Pulmonary artery endothelial cell (primary cell): ENCODE measurements at regions not wholly inside any gene's neighbourhood (a gene's known extent, or its start where the extent isn't known, plus 50 kb on each side); places are given as distances from the start of the nearest gene placed in this dataset.

ENCODE experiments used
- DNase-seq: peaks from one replicate; pipeline ENCODE4 v3.0.0-alpha.2; 2011; ENCODE audit warnings: low read depth, low spot score

GRCh38 chr2:37543999-37544557 is 127.4 kb downstream of the CDC42EP3 start:
- no peak for DNase-seq

GRCh38 chr2:37544591-37545031 is 126.8 kb downstream of the CDC42EP3 start:
- DNase-seq, result no peak

GRCh38 chr2:37549598-37549997 is 121.8 kb downstream of the CDC42EP3 start:
- DNase-seq, result no peak

GRCh38 chr2:37550190-37550589 is 121.3 kb downstream of the CDC42EP3 start:
- DNase-seq, result no peak

- DNase-seq, result no peak
Measured at GRCh38 chr2:37551783-37552182, 119.7 kb downstream of the CDC42EP3 start.

GRCh38 chr2:37552339-37552738 is 119.1 kb downstream of the CDC42EP3 start:
- DNase-seq, result no peak

- no peak for DNase-seq
Measured at GRCh38 chr2:37553411-37554154, 117.9 kb downstream of the CDC42EP3 start.

GRCh38 chr2:37554155-37554510 is 117.3 kb downstream of the CDC42EP3 start:
- no peak for DNase-seq

GRCh38 chr2:37554687-37555086 is 116.8 kb downstream of the CDC42EP3 start:
- no peak for DNase-seq

- DNase-seq, result no peak
Measured at GRCh38 chr2:37555457-37555856, 116.0 kb downstream of the CDC42EP3 start.

- no peak for DNase-seq
Measured at GRCh38 chr2:37556256-37556655, 115.2 kb downstream of the CDC42EP3 start.

- no peak for DNase-seq
Measured at GRCh38 chr2:37558623-37559022, 112.8 kb downstream of the CDC42EP3 start.

- DNase-seq, result no peak
Measured at GRCh38 chr2:37560241-37560848, 111.1 kb downstream of the CDC42EP3 start.

- DNase-seq, result no peak
Measured at GRCh38 chr2:37560863-37561614, 110.4 kb downstream of the CDC42EP3 start.

GRCh38 chr2:37561615-37562569 is 109.5 kb downstream of the CDC42EP3 start:
- DNase-seq, result peak; percentile 85

- DNase-seq, result no peak
Measured at GRCh38 chr2:37563375-37564015, 107.9 kb downstream of the CDC42EP3 start.

- no peak for DNase-seq
Measured at GRCh38 chr2:37564356-37564755, 107.1 kb downstream of the CDC42EP3 start.

- no peak for DNase-seq
Measured at GRCh38 chr2:37566517-37566981, 104.9 kb downstream of the CDC42EP3 start.

- DNase-seq, result no peak
Measured at GRCh38 chr2:37568565-37568964, 102.9 kb downstream of the CDC42EP3 start.

GRCh38 chr2:37569131-37569823 is 102.2 kb downstream of the CDC42EP3 start:
- DNase-seq, result no peak
